ENCODE measurements at regions not wholly inside any gene's neighbourhood (a gene's known extent, or its start where the extent isn't known, plus 50 kb on each side); places are given as distances from the start of the nearest gene placed in this dataset.

- TF ChIP-seq EZH2 (IDR thresholded peaks at IDR 0.05; ENCODE audit: low read length, unreplicated experiment), result no peak
- no peak for TF ChIP-seq EZH2phosphoT487 (IDR thresholded peaks at IDR 0.05; ENCODE audit: borderline replicate concordance, low read length)
- no peak for TF ChIP-seq CTCF (conservative IDR thresholded peaks at IDR 0.05; ENCODE audit: low read depth, low read length)
- H3K27ac ChIP-seq (ENCODE audit: low read length), result no peak overlapping the region
- DNase-seq (no peak), ATAC-seq (no peak)
- intact Hi-C loops (cut with micrococcal nuclease), result no loop called here
- no peaks in the 10 kb centered on the region for H4K20me1 ChIP-seq (ENCODE audit: low read length)
- H3F3A ChIP-seq (ENCODE audit: low read length, unreplicated experiment), result no peaks in the 10 kb centered on the region
- no TSS peak for BruUV-seq (replicated peaks)
- ChIA-PET POLR2A (ENCODE audit: unreplicated experiment) (no interaction called here), CTCF (no interaction called here)
- no peaks in the 10 kb centered on the region for H3K9me3 ChIP-seq (ENCODE audit: low read length)
- H3K4me3 ChIP-seq (ENCODE audit: low read length), result no peak overlapping the region
- H3K27me3 ChIP-seq (ENCODE audit: low read length), result no peaks in the 10 kb centered on the region
- no peaks in the 10 kb centered on the region for H3K36me3 ChIP-seq (ENCODE audit: low read depth, low read length)
- no peaks in the 10 kb centered on the region for H3K79me2 ChIP-seq (ENCODE audit: low read length)
- H3K4me1 ChIP-seq (ENCODE audit: insufficient read depth, low read length), result no peaks in the 10 kb centered on the region
- H3K4me2 ChIP-seq (ENCODE audit: low read length), result no peak overlapping the region
- no peaks in the 10 kb centered on the region for H3K9me2 ChIP-seq (replicated peaks; ENCODE audit: low read length)
- no peak overlapping the region for H3K9ac ChIP-seq (ENCODE audit: low read length)
- H2AFZ ChIP-seq (ENCODE audit: low read length), result no peak overlapping the region
These were observed 88.8 kb upstream of the TMEM26 start for GRCh38 chr10:61541960-61542359.

DNA sequence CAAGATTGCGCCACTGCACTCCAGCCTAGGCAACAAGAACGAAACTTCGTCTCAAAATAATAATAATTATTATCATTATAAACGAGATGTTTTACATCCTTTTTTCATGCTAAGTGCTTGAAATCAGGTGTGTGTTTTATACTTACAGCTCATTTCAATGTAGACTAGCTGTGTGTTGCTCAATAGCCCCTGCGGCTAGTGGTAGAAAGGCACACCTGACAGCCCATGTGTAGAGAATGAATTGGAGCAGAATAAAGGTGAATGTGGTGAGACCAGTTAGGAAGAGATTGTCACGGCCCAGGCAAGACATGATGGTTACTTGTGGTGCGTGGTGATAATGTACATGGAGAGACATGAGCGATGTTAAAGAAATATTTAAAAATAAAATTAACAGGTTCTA lies 86.7 kb upstream of the TMEM26 start:
- no peak for ATAC-seq
- H3K4me3 ChIP-seq (ENCODE audit: low read length), result no peak overlapping the region
- H3K36me3 ChIP-seq (ENCODE audit: low read depth, low read length), result no peaks in the 10 kb centered on the region
- H3F3A ChIP-seq (ENCODE audit: low read length, unreplicated experiment), result no peaks in the 10 kb centered on the region
- H3K9me3 ChIP-seq (ENCODE audit: low read length), result no peaks in the 10 kb centered on the region
- no peak for TF ChIP-seq EZH2 (IDR thresholded peaks at IDR 0.05; ENCODE audit: low read length, unreplicated experiment)
- no peak for TF ChIP-seq CTCF (conservative IDR thresholded peaks at IDR 0.05; ENCODE audit: low read depth, low read length)
- no peak for TF ChIP-seq EZH2phosphoT487 (IDR thresholded peaks at IDR 0.05; ENCODE audit: borderline replicate concordance, low read length)
- intact Hi-C loops (cut with micrococcal nuclease), result no loop called here
- no peaks in the 10 kb centered on the region for H3K9me2 ChIP-seq (replicated peaks; ENCODE audit: low read length)
- no peak overlapping the region for H3K4me2 ChIP-seq (ENCODE audit: low read length)
- no peak overlapping the region for H3K9ac ChIP-seq (ENCODE audit: low read length)
- no TSS peak for BruUV-seq (replicated peaks)
- H3K27me3 ChIP-seq (ENCODE audit: low read length), result no peaks in the 10 kb centered on the region
- H3K27ac ChIP-seq (ENCODE audit: low read length), result no peak overlapping the region
- DNase-seq, result no peak
- no peaks in the 10 kb centered on the region for H3K4me1 ChIP-seq (ENCODE audit: insufficient read depth, low read length)
- H4K20me1 ChIP-seq (ENCODE audit: low read length), result no peaks in the 10 kb centered on the region
- ChIA-PET CTCF (no interaction called here), POLR2A (ENCODE audit: unreplicated experiment) (no interaction called here)
- H2AFZ ChIP-seq (ENCODE audit: low read length), result no peak overlapping the region
- H3K79me2 ChIP-seq (ENCODE audit: low read length), result no peaks in the 10 kb centered on the region

- H2AFZ ChIP-seq (ENCODE audit: low read length), result no peak overlapping the region
- H3K27ac ChIP-seq (ENCODE audit: low read length), result no peak overlapping the region
- ChIA-PET CTCF (interaction anchor here (1.4 kb wide), 1 partner anchor 41 kb away, joined by 3 read pairs; no protein-coding TSS in a partner anchor), POLR2A (ENCODE audit: unreplicated experiment) (no interaction called here)
- H4K20me1 ChIP-seq (ENCODE audit: low read length), result no peaks in the 10 kb centered on the region
- H3K9me2 ChIP-seq (replicated peaks; ENCODE audit: low read length), result 0 out of 2 replicates have a peak, but pooled peaks cover 3% of the 10 kb centered on the region
- H3K9ac ChIP-seq (ENCODE audit: low read length), result no peak overlapping the region
- intact Hi-C loops (cut with micrococcal nuclease), result loop anchor here (1.0 kb wide), 1 partner anchor 52 kb away; no protein-coding TSS in a partner anchor
- H3F3A ChIP-seq (ENCODE audit: low read length, unreplicated experiment), result peaks cover 3% of the 10 kb centered on the region
- H3K9me3 ChIP-seq (ENCODE audit: low read length), result no peaks in the 10 kb centered on the region
- peak overlapping the region; percentile 3; the same call in 1 of the 2 replicates for H3K4me3 ChIP-seq (ENCODE audit: low read length)
- no peaks in the 10 kb centered on the region for H3K36me3 ChIP-seq (ENCODE audit: low read depth, low read length)
- H3K4me2 ChIP-seq (ENCODE audit: low read length), result peak overlapping the region; percentile 55
- ATAC-seq (peak; percentile 100), DNase-seq (peak; percentile 100)
- H3K27me3 ChIP-seq (ENCODE audit: low read length), result no peaks in the 10 kb centered on the region
- H3K79me2 ChIP-seq (ENCODE audit: low read length), result no peaks in the 10 kb centered on the region
- no TSS peak for BruUV-seq (replicated peaks)
- TF ChIP-seq EZH2 (IDR thresholded peaks at IDR 0.05; ENCODE audit: low read length, unreplicated experiment), result no peak
- no peak for TF ChIP-seq CTCF (conservative IDR thresholded peaks at IDR 0.05; ENCODE audit: low read depth, low read length)
- TF ChIP-seq EZH2phosphoT487 (IDR thresholded peaks at IDR 0.05; ENCODE audit: borderline replicate concordance, low read length), result no peak
- peaks cover 14% of the 10 kb centered on the region for H3K4me1 ChIP-seq (ENCODE audit: insufficient read depth, low read length)
These were observed 76.0 kb upstream of the TMEM26 start for GRCh38 chr10:61529208-61529607.

All from PC-3 (cell line).